Endothelial cell of umbilical vein (primary cell): ENCODE measurements at regions not wholly inside any gene's neighbourhood (a gene's known extent, or its start where the extent isn't known, plus 50 kb on each side); places are given as distances from the start of the nearest gene placed in this dataset.

ENCODE experiments used
- BruUV-seq: library from RNA; stranded (reverse); fragments of 400-500 nt; replicated peaks from 2 replicates; lab custom pipeline; 2021; lab: Mats Ljungman, UMichigan
- CTCF ChIA-PET: fragments of 300-600, 350-600 bp; sonication (Branson Sonifier 250); formaldehyde crosslinking; loops from one replicate; lab custom pipeline; 2021; ENCODE audit warnings: antibody characterized with exemption, inconsistent platforms; lab: Charles Lee
- POLR2A ChIA-PET: fragments of 300-600, 350-600 bp; sonication (Branson Sonifier 250); formaldehyde crosslinking; loops from one replicate; lab custom pipeline; 2021; ENCODE audit warnings: antibody characterized with exemption, inconsistent platforms; lab: Charles Lee
- DNase-seq: peaks from one replicate; pipeline ENCODE4 v3.0.0-alpha.2; 2011; ENCODE audit warnings: low read depth, low spot score
- FAIRE-seq: peaks from 2 replicates; lab custom pipeline; 2011; peaks lifted over from hg19 to GRCh38; lab: Jason Lieb, UNC
- H2AFZ ChIP-seq: 2 replicates; pipeline ENCODE4 v1.6.0; 2012; ENCODE audit warnings: low read depth, low read length, control low read depth, inconsistent platforms
- H3K27ac ChIP-seq: 2 replicates; pipeline ENCODE4 v1.5.1; 2011; ENCODE audit warnings: low read depth, mild to moderate bottlenecking, control low read depth, low read length, moderate library complexity; ENCODE audit not compliant: insufficient read depth
- H3K27me3 ChIP-seq, 2 experiments: 2 replicates each; pipeline versions ENCODE4 v1.6.0 to v1.6.1; 2011; ENCODE audit warnings: low read length in 2 of 2, mixed read lengths in 1 of 2; ENCODE audit not compliant: control insufficient read depth in 2 of 2, insufficient read depth in 2 of 2
- H3K36me3 ChIP-seq, 2 experiments: 2 replicates in 1 of 2; 3 replicates in 1 of 2; pipeline ENCODE4 v1.5.1; 2011; ENCODE audit warnings: low read length in 2 of 2, mild to moderate bottlenecking in 1 of 2, moderate library complexity in 1 of 2; ENCODE audit not compliant: control insufficient read depth in 2 of 2, insufficient read depth in 2 of 2; ENCODE audit errors: extremely low read depth in 1 of 2
- H3K4me1 ChIP-seq: 3 replicates; pipeline ENCODE4 v1.5.1; 2011; ENCODE audit warnings: mild to moderate bottlenecking, low read length; ENCODE audit not compliant: control insufficient read depth, insufficient read depth; ENCODE audit errors: extremely low read depth
- H3K4me2 ChIP-seq: 2 replicates; pipeline ENCODE4 v1.6.1; 2011; ENCODE audit warnings: low read length, control low read depth, mixed read lengths; ENCODE audit not compliant: insufficient read depth
- H3K4me3 ChIP-seq, 3 experiments: fragments of 200-600 bp in 1 of 3; sonication (generic), shearing (Covaris generic) in 1 of 3; replicated peaks in 1 of 3; 2 replicates each; pipeline ENCODE4 v1.5.1; 2011 to 2016; ENCODE audit warnings: control low read depth in 3 of 3, low read length in 3 of 3, mild to moderate bottlenecking in 2 of 3, inconsistent platforms in 1 of 3, low read depth in 1 of 3, moderate library complexity in 1 of 3; ENCODE audit not compliant: insufficient read depth in 1 of 3
- H3K79me2 ChIP-seq: 2 replicates; pipeline ENCODE4 v1.6.0; 2012; ENCODE audit warnings: low read length, inconsistent platforms; ENCODE audit not compliant: control insufficient read depth, insufficient read depth
- H3K9ac ChIP-seq: replicated peaks from 2 replicates; pipeline ENCODE3; 2011; ENCODE audit warnings: low read length, control low read depth; ENCODE audit not compliant: insufficient read depth; ENCODE audit errors: extremely low read depth
- H3K9me1 ChIP-seq: replicated peaks from 3 replicates; pipeline ENCODE4 v1.6.0; 2011; ENCODE audit warnings: mild to moderate bottlenecking, low read length; ENCODE audit not compliant: control insufficient read depth, insufficient read depth; ENCODE audit errors: extremely low read depth
- H3K9me3 ChIP-seq: replicated peaks from 2 replicates; pipeline ENCODE4 v1.5.1; 2012; ENCODE audit warnings: low read length, inconsistent platforms; ENCODE audit not compliant: control insufficient read depth, insufficient read depth
- H4K20me1 ChIP-seq: replicated peaks from 2 replicates; pipeline ENCODE3; 2011; ENCODE audit warnings: mild to moderate bottlenecking, low read length; ENCODE audit not compliant: control insufficient read depth, insufficient read depth; ENCODE audit errors: extremely low read depth
- EZH2 ChIP-seq: IDR thresholded peaks from 2 replicates; pipeline ENCODE4 v1.6.1; 2012; ENCODE audit warnings: borderline replicate concordance, low read depth, mild to moderate bottlenecking, moderate library complexity, low read length, inconsistent platforms; ENCODE audit not compliant: severe bottlenecking
- FOS ChIP-seq: IDR thresholded peaks from 2 replicates; pipeline ENCODE4 v1.6.1; 2011; ENCODE audit warnings: mild to moderate bottlenecking, low read length, moderate library complexity, borderline replicate concordance; ENCODE audit not compliant: insufficient read depth
- GATA2 ChIP-seq: IDR thresholded peaks from 2 replicates; pipeline ENCODE4 v1.7.0; 2011; ENCODE audit warnings: low read depth, mild to moderate bottlenecking, moderate library complexity, mixed read lengths, low read length; ENCODE audit not compliant: insufficient read length, insufficient read depth
- JUN ChIP-seq: IDR thresholded peaks from 2 replicates; pipeline ENCODE4 v1.6.1; 2011; ENCODE audit warnings: borderline replicate concordance, low read depth; ENCODE audit not compliant: insufficient read length, insufficient read depth
- MAX ChIP-seq: IDR thresholded peaks from 2 replicates; pipeline ENCODE4 v1.6.1; 2011; ENCODE audit not compliant: insufficient read depth, insufficient read length
- MYC ChIP-seq: IDR thresholded peaks from one replicate; pipeline ENCODE4 v1.6.1; 2011; ENCODE audit warnings: mild to moderate bottlenecking, low read depth, low read length
- POLR2A ChIP-seq: IDR thresholded peaks from 2 replicates; pipeline ENCODE4 v1.6.1; 2012; ENCODE audit warnings: low read depth, mild to moderate bottlenecking, control low read depth, low read length
- POLR2AphosphoS5 ChIP-seq: IDR thresholded peaks from 2 replicates; pipeline ENCODE4 v1.6.1; 2012; ENCODE audit warnings: low read depth, mild to moderate bottlenecking, control low read depth, low read length, moderate library complexity; ENCODE audit not compliant: insufficient read depth
- dilution Hi-C: fragments of 300-500 bp; cut with MboI; formaldehyde crosslinking; loops from one replicate; pipeline ENCODE4 v1.15.0; 2019; ENCODE audit warnings: low sequenced_read_pairs; ENCODE audit not compliant: extremely low pct_ligation_motif_present
- intact Hi-C: fragments of 100-400 bp; cut with micrococcal nuclease; formaldehyde crosslinking; loops from one replicate; pipeline ENCODE4 v1.10.0; 2022
- TF ChIP-seq, protein P1 (sequence below), 2 donors: IDR thresholded peaks; 1 replicate in 1 of 2; 2 replicates in 1 of 2; pipeline ENCODE4 v1.5.1; 2011; ENCODE audit warnings: low read length in 2 of 2, mild to moderate bottlenecking in 2 of 2, moderate library complexity in 2 of 2, control low read depth in 1 of 2, inconsistent platforms in 1 of 2, low read depth in 1 of 2; ENCODE audit not compliant: insufficient read depth in 1 of 2; ENCODE audit errors: extremely low read depth in 1 of 2

DNA sequence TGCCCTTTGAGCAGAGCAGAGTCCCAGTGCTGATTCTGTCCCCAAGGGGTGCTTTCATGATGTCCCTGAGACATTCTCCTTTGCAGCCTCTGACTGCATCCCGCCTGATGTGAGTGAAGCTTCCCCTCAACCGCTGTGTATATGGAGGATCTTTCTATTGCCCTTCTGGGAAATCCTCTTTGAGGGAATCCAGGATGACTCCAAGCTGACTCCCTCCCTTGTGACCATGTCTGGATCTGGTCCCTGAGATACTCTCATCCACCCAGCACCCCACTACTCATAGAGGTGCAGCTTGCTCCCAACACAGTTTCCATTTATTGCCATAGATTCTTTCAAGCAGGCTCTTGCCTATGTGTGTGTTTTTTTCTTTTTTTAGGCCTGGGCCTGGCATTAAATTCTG, 216.5 kb downstream of the SEC61B start:
- FAIRE-seq = no peak
- H3K36me3 ChIP-seq = no peaks in the 10 kb centered on the region
- intact Hi-C loops = no loop called here
- no peak overlapping the region for H3K4me3 ChIP-seq
- CTCF ChIA-PET = no interaction called here
- H3K27ac ChIP-seq = no peak overlapping the region
- peaks cover 8% of the 10 kb centered on the region for H3K4me1 ChIP-seq
- POLR2A ChIA-PET = no interaction called here
- no peaks in the 10 kb centered on the region for H4K20me1 ChIP-seq
- no peaks in the 10 kb centered on the region for H3K9me3 ChIP-seq
- no TSS peak for BruUV-seq
- TF ChIP-seq FOS (no peak), POLR2A (no peak), POLR2AphosphoS5 (no peak), GATA2 (no peak), MAX (no peak), EZH2 (no peak), MYC (no peak), JUN (no peak)
- TF ChIP-seq, protein P1, sequence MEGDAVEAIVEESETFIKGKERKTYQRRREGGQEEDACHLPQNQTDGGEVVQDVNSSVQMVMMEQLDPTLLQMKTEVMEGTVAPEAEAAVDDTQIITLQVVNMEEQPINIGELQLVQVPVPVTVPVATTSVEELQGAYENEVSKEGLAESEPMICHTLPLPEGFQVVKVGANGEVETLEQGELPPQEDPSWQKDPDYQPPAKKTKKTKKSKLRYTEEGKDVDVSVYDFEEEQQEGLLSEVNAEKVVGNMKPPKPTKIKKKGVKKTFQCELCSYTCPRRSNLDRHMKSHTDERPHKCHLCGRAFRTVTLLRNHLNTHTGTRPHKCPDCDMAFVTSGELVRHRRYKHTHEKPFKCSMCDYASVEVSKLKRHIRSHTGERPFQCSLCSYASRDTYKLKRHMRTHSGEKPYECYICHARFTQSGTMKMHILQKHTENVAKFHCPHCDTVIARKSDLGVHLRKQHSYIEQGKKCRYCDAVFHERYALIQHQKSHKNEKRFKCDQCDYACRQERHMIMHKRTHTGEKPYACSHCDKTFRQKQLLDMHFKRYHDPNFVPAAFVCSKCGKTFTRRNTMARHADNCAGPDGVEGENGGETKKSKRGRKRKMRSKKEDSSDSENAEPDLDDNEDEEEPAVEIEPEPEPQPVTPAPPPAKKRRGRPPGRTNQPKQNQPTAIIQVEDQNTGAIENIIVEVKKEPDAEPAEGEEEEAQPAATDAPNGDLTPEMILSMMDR (IDR thresholded peaks at IDR 0.05; ENCODE audit: extremely low read depth in 1 of 2, insufficient read depth in 1 of 2, low read depth in 1 of 2, low read length in 2 of 2) = no peak
- no peaks in the 10 kb centered on the region for H3K79me2 ChIP-seq
- no peak overlapping the region for H2AFZ ChIP-seq
- no peak overlapping the region for H3K4me2 ChIP-seq
- no peak overlapping the region for H3K9ac ChIP-seq
- H3K9me1 ChIP-seq = no peaks in the 10 kb centered on the region
- dilution Hi-C loops = no loop called here
- no peak for DNase-seq
- H3K27me3 ChIP-seq = no peaks in the 10 kb centered on the region
